HG03565 (cell line): ENCODE measurements at regions not wholly inside any gene's neighbourhood (a gene's known extent, or its start where the extent isn't known, plus 50 kb on each side); places are given as distances from the start of the nearest gene placed in this dataset.
"Not testable (repeated sequence)": the region's sequence is repeated elsewhere in the genome, so short reads cannot be mapped to it uniquely, and the experiment has no call there.

Experiments used
- ATAC-seq: cut with Tn5 transposase; IDR thresholded peaks from one replicate; pipeline ENCODE4 v1.9.1; 2021; ENCODE audit warnings: mild to moderate bottlenecking, moderate library complexity; ENCODE audit not compliant: unreplicated experiment

GRCh38 chr16:13453938-13454553 is 465.9 kb upstream of the ERCC4 start:
- no peak for ATAC-seq

- ATAC-seq, result no peak
Observed at GRCh38 chr16:13463619-13464018, 456.3 kb upstream of the ERCC4 start.

GRCh38 chr16:13471036-13471435 is 448.9 kb upstream of the ERCC4 start:
- ATAC-seq, result no peak

GRCh38 chr16:13478991-13479390 is 441.0 kb upstream of the ERCC4 start:
- ATAC-seq, result no peak

GRCh38 chr16:13479549-13479948 is 440.4 kb upstream of the ERCC4 start:
- ATAC-seq, result no peak

GRCh38 chr16:13480801-13481200 is 439.2 kb upstream of the ERCC4 start:
- ATAC-seq, result no peak

- no peak for ATAC-seq
Observed at GRCh38 chr16:13483121-13483520, 436.8 kb upstream of the ERCC4 start.

GRCh38 chr16:13489416-13489815 is 430.5 kb upstream of the ERCC4 start:
- not testable (repeated sequence) for ATAC-seq

GRCh38 chr16:13492046-13492445 is 427.9 kb upstream of the ERCC4 start:
- ATAC-seq, result no peak

- no peak for ATAC-seq
Observed at GRCh38 chr16:13503960-13504635, 415.9 kb upstream of the ERCC4 start.

- ATAC-seq, result no peak
Observed at GRCh38 chr16:13507530-13507929, 412.4 kb upstream of the ERCC4 start.

- no peak for ATAC-seq
Observed at GRCh38 chr16:13510425-13511151, 409.4 kb upstream of the ERCC4 start.

- ATAC-seq, result no peak
Observed at GRCh38 chr16:13517841-13518240, 402.1 kb upstream of the ERCC4 start.

GRCh38 chr16:13519871-13520270 is 400.1 kb upstream of the ERCC4 start:
- no peak for ATAC-seq

GRCh38 chr16:13521356-13521755 is 398.6 kb upstream of the ERCC4 start:
- no peak for ATAC-seq

- ATAC-seq, result no peak
Observed at GRCh38 chr16:13527332-13527731, 392.6 kb upstream of the ERCC4 start.

- no peak for ATAC-seq
Observed at GRCh38 chr16:13528691-13529090, 391.3 kb upstream of the ERCC4 start.

- no peak for ATAC-seq
Observed at GRCh38 chr16:13529193-13529982, 390.6 kb upstream of the ERCC4 start.

- ATAC-seq, result no peak
Observed at GRCh38 chr16:13540771-13541170, 379.2 kb upstream of the ERCC4 start.

GRCh38 chr16:13542284-13542683 is 377.7 kb upstream of the ERCC4 start:
- no peak for ATAC-seq

- ATAC-seq, result no peak
Observed at GRCh38 chr16:13543850-13544249, 376.1 kb upstream of the ERCC4 start.
